ENCODE measurements at regions not wholly inside any gene's neighbourhood (a gene's known extent, or its start where the extent isn't known, plus 50 kb on each side); places are given as distances from the start of the nearest gene placed in this dataset.
A peak's percentile ranks its signal among the peaks of the same experiment; 100 is the strongest.

- TF ChIP-seq, protein P1, sequence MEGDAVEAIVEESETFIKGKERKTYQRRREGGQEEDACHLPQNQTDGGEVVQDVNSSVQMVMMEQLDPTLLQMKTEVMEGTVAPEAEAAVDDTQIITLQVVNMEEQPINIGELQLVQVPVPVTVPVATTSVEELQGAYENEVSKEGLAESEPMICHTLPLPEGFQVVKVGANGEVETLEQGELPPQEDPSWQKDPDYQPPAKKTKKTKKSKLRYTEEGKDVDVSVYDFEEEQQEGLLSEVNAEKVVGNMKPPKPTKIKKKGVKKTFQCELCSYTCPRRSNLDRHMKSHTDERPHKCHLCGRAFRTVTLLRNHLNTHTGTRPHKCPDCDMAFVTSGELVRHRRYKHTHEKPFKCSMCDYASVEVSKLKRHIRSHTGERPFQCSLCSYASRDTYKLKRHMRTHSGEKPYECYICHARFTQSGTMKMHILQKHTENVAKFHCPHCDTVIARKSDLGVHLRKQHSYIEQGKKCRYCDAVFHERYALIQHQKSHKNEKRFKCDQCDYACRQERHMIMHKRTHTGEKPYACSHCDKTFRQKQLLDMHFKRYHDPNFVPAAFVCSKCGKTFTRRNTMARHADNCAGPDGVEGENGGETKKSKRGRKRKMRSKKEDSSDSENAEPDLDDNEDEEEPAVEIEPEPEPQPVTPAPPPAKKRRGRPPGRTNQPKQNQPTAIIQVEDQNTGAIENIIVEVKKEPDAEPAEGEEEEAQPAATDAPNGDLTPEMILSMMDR (IDR thresholded peaks at IDR 0.05; ENCODE audit: insufficient read depth, low read depth, low read length): peak; percentile 33
- 0 out of 2 replicates have a peak, but pooled peaks cover 2% of the 10 kb centered on the region for H3K27me3 ChIP-seq (ENCODE audit: control insufficient read depth, insufficient read depth, low read length)
- H3K36me3 ChIP-seq (ENCODE audit: control insufficient read depth, insufficient read depth, low read length): no peaks in the 10 kb centered on the region
- H3K4me3 ChIP-seq (ENCODE audit: low read depth, low read length): no peak overlapping the region
- CTCF ChIA-PET: interaction anchor here (0.9 kb wide), 1 partner anchor 8 kb away, joined by 3 read pairs; no protein-coding TSS in a partner anchor
- POLR2A ChIA-PET: no interaction called here
- DNase-seq (ENCODE audit: low read depth): peak; percentile 26
Measured at GRCh38 chr2:200127848-200128247, 172.5 kb downstream of the MAIP1 start.

DNA sequence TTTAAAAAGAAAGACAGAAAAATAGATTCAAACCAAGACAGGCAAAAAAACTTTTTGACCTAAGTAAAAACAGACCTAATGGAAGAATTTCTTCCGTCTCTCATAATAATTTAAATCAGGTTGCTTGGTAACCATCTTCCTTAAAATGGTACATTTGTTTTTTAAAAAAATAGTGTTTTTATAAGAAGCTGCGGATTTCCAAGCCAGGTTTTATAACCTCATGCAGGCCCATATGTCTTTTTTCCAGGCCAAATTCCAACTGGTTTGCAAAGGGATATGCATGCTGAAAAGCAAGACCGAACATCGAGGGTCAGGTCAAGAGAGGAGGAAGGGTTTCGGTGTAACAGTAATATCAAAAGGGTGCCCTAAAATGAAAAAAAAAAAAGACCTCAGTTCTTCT, 172.9 kb downstream of the MAIP1 start:
- Histone ChIP-seq H3K4me3 (ENCODE audit: low read depth, low read length) (no peak overlapping the region), H3K27me3 (ENCODE audit: control insufficient read depth, insufficient read depth, low read length) (0 out of 2 replicates have a peak, but pooled peaks cover 2% of the 10 kb centered on the region), H3K36me3 (ENCODE audit: control insufficient read depth, insufficient read depth, low read length) (no peaks in the 10 kb centered on the region)
- ChIA-PET CTCF (no interaction called here), POLR2A (no interaction called here)
- TF ChIP-seq, protein P1 (IDR thresholded peaks at IDR 0.05; ENCODE audit: insufficient read depth, low read depth, low read length): no peak
- DNase-seq (ENCODE audit: low read depth): no peak

DNA sequence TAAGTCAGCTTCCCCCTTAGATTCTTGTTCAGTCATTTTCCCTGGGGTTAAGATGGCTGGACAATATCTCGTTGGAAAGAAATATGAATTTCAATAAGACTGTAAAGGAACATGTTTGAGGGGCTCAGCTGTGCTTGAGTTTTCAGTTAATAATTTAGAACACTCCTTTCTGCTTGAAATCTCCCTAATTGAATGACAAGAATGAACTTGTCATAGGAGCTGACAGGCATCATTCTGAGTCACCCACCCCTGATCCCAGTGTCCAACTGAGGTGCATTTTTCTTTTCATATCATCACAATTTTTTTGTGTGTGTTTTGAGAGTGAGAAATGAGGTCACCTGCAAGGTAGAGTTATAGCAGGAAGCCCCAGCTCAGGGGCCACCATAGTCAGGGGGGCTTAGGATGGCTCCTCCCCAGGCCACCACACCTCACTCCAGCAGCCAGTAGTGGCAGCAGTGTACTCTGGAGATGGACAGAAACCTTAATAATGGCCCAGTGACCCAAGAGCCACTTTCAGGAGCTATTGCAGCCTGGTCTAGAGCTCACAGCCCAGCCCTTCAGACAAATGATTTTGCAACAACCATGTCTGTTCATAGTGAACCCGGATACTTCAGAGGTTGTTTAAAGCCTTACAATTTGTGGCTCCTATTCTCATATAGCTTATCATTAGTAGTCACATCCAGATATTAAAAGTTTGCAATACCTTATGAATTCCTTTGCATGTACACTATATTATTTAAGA, 174.5 kb downstream of the MAIP1 start:
- CTCF ChIA-PET: interaction anchor here (1.0 to 1.2 kb wide), 2 partner anchors 12 to 26 kb away, joined by 3 read pairs; no protein-coding TSS in a partner anchor
- H3K36me3 ChIP-seq (ENCODE audit: control insufficient read depth, insufficient read depth, low read length): no peaks in the 10 kb centered on the region
- DNase-seq (ENCODE audit: low read depth): no peak
- H3K27me3 ChIP-seq (ENCODE audit: control insufficient read depth, insufficient read depth, low read length): 0 out of 2 replicates have a peak, but pooled peaks cover 2% of the 10 kb centered on the region
- TF ChIP-seq, protein P1 (IDR thresholded peaks at IDR 0.05; ENCODE audit: insufficient read depth, low read depth, low read length): no peak
- H3K4me3 ChIP-seq (ENCODE audit: low read depth, low read length): no peak overlapping the region
- POLR2A ChIA-PET: no interaction called here

DNA sequence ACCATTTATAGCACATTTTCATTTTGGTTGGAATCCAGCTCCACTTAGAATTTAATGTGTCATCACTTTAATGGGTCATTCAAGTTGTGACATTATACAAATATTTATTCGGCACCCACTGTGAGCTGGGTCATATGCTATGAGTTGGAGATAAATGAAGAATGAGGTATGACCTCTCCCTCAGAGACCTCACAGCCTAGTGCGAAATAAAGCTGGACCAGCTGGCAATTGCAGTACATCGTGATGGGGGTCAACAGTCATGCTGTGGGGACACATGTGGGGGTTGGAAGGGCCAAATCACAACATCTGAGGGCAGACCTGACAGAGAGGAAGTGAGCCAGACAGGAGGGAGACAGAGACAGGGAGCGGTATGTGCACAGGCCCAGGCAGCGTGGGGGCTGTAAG, 175.4 kb downstream of the MAIP1 start:
- TF ChIP-seq, protein P1 (IDR thresholded peaks at IDR 0.05; ENCODE audit: insufficient read depth, low read depth, low read length): no peak
- DNase-seq (ENCODE audit: low read depth): peak; percentile 4
- ChIA-PET POLR2A (no interaction called here), CTCF (interaction anchor here (0.6 to 1.3 kb wide), 3 partner anchors 25 to 351 kb away, joined by 3 to 4 read pairs (median 3); no protein-coding TSS in a partner anchor)
- Histone ChIP-seq H3K4me3 (ENCODE audit: low read depth, low read length) (no peak overlapping the region), H3K36me3 (ENCODE audit: control insufficient read depth, insufficient read depth, low read length) (no peaks in the 10 kb centered on the region), H3K27me3 (ENCODE audit: control insufficient read depth, insufficient read depth, low read length) (0 out of 2 replicates have a peak, but pooled peaks cover 2% of the 10 kb centered on the region)

GRCh38 chr2:200131307-200131706, 175.2 kb upstream of the SPATS2L start:
- POLR2A ChIA-PET: no interaction called here
- DNase-seq (ENCODE audit: low read depth): no peak
- Histone ChIP-seq H3K27me3 (ENCODE audit: control insufficient read depth, insufficient read depth, low read length) (0 out of 2 replicates have a peak, but pooled peaks cover 2% of the 10 kb centered on the region), H3K36me3 (ENCODE audit: control insufficient read depth, insufficient read depth, low read length) (no peaks in the 10 kb centered on the region), H3K4me3 (ENCODE audit: low read depth, low read length) (no peak overlapping the region)
- CTCF ChIA-PET: interaction anchor here (0.6 to 1.3 kb wide), 2 partner anchors 151 to 350 kb away, joined by 3 to 4 read pairs; no protein-coding TSS in a partner anchor
- TF ChIP-seq, protein P1 (IDR thresholded peaks at IDR 0.05; ENCODE audit: insufficient read depth, low read depth, low read length): no peak
